GM12878 (cell line): ENCODE measurements at regions not wholly inside any gene's neighbourhood (a gene's known extent, or its start where the extent isn't known, plus 50 kb on each side); places are given as distances from the start of the nearest gene placed in this dataset.

ENCODE experiments used
- BRCA1 ChIP-seq: IDR thresholded peaks from 2 replicates; pipeline ENCODE4 v1.6.1; 2011; ENCODE audit warnings: low read depth, low read length, improper control_type of control experiment
- CTCF ChIP-seq, 3 experiments: IDR thresholded peaks in 2 of 3; conservative IDR thresholded peaks in 1 of 3; 2 replicates each; pipeline ENCODE4 v1.5.1; 2011; ENCODE audit warnings: low read depth in 3 of 3, low read length in 3 of 3, mild to moderate bottlenecking in 3 of 3, control low read depth in 2 of 3, moderate library complexity in 2 of 3, inconsistent platforms in 1 of 3, mixed read lengths in 1 of 3; ENCODE audit not compliant: control insufficient read depth in 2 of 3, insufficient read depth in 1 of 3; ENCODE audit errors: extremely low read depth in 1 of 3
- EP300 ChIP-seq, 2 experiments: fragments of 150-350 bp in 1 of 2; IDR thresholded peaks; 2 replicates each; pipeline ENCODE4 v1.6.1; 2011 to 2012; ENCODE audit warnings: low read depth in 2 of 2, low read length in 2 of 2, borderline replicate concordance in 1 of 2, improper control_type of control experiment in 1 of 2, inconsistent platforms in 1 of 2; ENCODE audit not compliant: control insufficient read depth in 1 of 2
- KDM1A ChIP-seq: fragments of 200-600 bp; sonication (generic); IDR thresholded peaks from 2 replicates; pipeline ENCODE4 v1.6.1; 2016; ENCODE audit warnings: borderline replicate concordance
- PAX8 ChIP-seq: fragments of 450-650 bp; IDR thresholded peaks from 2 replicates; pipeline ENCODE4 v1.6.1; 2017; ENCODE audit warnings: mild to moderate bottlenecking, moderate library complexity
- POLR2AphosphoS5 ChIP-seq: IDR thresholded peaks from 2 replicates; pipeline ENCODE4 v1.6.1; 2011; ENCODE audit warnings: mild to moderate bottlenecking, low read length, inconsistent platforms
- POU2F2 ChIP-seq: IDR thresholded peaks from 3 replicates; pipeline ENCODE4 v1.6.1; 2011; ENCODE audit warnings: low read depth, mild to moderate bottlenecking, low read length, borderline replicate concordance
- SP1 ChIP-seq: IDR thresholded peaks from one replicate; pipeline ENCODE4 v1.6.1; 2011; ENCODE audit warnings: low read depth, low read length
- SREBF2 ChIP-seq: IDR thresholded peaks from 2 replicates; pipeline ENCODE4 v1.6.1; 2012; ENCODE audit warnings: mild to moderate bottlenecking, low read length
- ZSCAN29 ChIP-seq: fragments of 450-650 bp; IDR thresholded peaks from 2 replicates; pipeline ENCODE4 v1.6.1; 2017; ENCODE audit warnings: mild to moderate bottlenecking, moderate library complexity

GRCh38 chr2:196247114-196247975 is 76.0 kb upstream of the STK17B start:
- TF ChIP-seq POLR2AphosphoS5: no peak
- no peak for TF ChIP-seq PAX8
- TF ChIP-seq CTCF (IDR thresholded peaks at IDR 0.05 in 2 of 3, conservative IDR thresholded peaks at IDR 0.05 in 1 of 3; ENCODE audit: control insufficient read depth in 2 of 3, extremely low read depth in 1 of 3, insufficient read depth in 1 of 3, low read depth in 3 of 3, low read length in 3 of 3): no peak
- no peak for TF ChIP-seq KDM1A
- no peak for TF ChIP-seq SP1
- no peak for TF ChIP-seq EP300 (IDR thresholded peaks at IDR 0.05; ENCODE audit: borderline replicate concordance in 1 of 2, control insufficient read depth in 1 of 2, low read depth in 2 of 2, low read length in 2 of 2)
- TF ChIP-seq ZSCAN29: no peak
- no peak for TF ChIP-seq SREBF2
- no peak for TF ChIP-seq POU2F2
- no peak for TF ChIP-seq BRCA1
